ENCODE measurements at regions not wholly inside any gene's neighbourhood (a gene's known extent, or its start where the extent isn't known, plus 50 kb on each side); places are given as distances from the start of the nearest gene placed in this dataset.
A peak's percentile ranks its signal among the peaks of the same experiment; 100 is the strongest.

- 88 to 95% (median 91%) methylated on average over 6 of the region's 6 CpGs for WGBS, 5 donors
- no peak overlapping the region for H3K27ac ChIP-seq
- DNase-seq, result no peak
- no peaks in the 10 kb centered on the region for H3K9me3 ChIP-seq
- H3K4me1 ChIP-seq, result no peaks in the 10 kb centered on the region
- no peaks in the 10 kb centered on the region for H3K36me3 ChIP-seq
- no peaks in the 10 kb centered on the region for H3K27me3 ChIP-seq
- TF ChIP-seq EP300 (IDR thresholded peaks at IDR 0.05) (no peak), CTCF (IDR thresholded peaks at IDR 0.05) (no peak), POLR2AphosphoS5 (IDR thresholded peaks at IDR 0.05) (no peak), POLR2A (IDR thresholded peaks at IDR 0.05) (no peak)
- no peak overlapping the region for H3K4me3 ChIP-seq
- intact Hi-C loops (cut with DNase I; ENCODE audit: low total_unique reads), result no loop called here
Observed at GRCh38 chr14:38710196-38710595, 392.8 kb downstream of the SEC23A start.

- H3K36me3 ChIP-seq, result no peaks in the 10 kb centered on the region
- H3K4me3 ChIP-seq, result no peak overlapping the region
- intact Hi-C loops (cut with DNase I; ENCODE audit: low total_unique reads), result no loop called here
- H3K27me3 ChIP-seq, result no peaks in the 10 kb centered on the region
- 58 to 86% (median 83%) methylated on average over 5 of the region's 5 CpGs for WGBS, 5 donors
- DNase-seq, result peak in 1 of 2 donors; percentile 19
- no peaks in the 10 kb centered on the region for H3K4me1 ChIP-seq
- H3K27ac ChIP-seq, result no peak overlapping the region
- H3K9me3 ChIP-seq, result no peaks in the 10 kb centered on the region
- no peak for TF ChIP-seq POLR2AphosphoS5 (IDR thresholded peaks at IDR 0.05)
- TF ChIP-seq POLR2A (IDR thresholded peaks at IDR 0.05), result no peak
- no peak for TF ChIP-seq CTCF (IDR thresholded peaks at IDR 0.05)
- TF ChIP-seq EP300 (IDR thresholded peaks at IDR 0.05), result no peak
Observed at GRCh38 chr14:38705220-38705619, 397.8 kb downstream of the SEC23A start.

- WGBS, 5 donors, result 65 to 83% (median 79%) methylated on average over 1 of the region's 1 CpG
- H3K4me1 ChIP-seq, result no peaks in the 10 kb centered on the region
Observed at GRCh38 chr14:38704220-38704619, 398.8 kb downstream of the SEC23A start.

GRCh38 chr14:38696925-38697324 is 406.1 kb downstream of the SEC23A start:
- intact Hi-C loops (cut with DNase I; ENCODE audit: low total_unique reads), result no loop called here
- no peak for DNase-seq

More at GRCh38 chr14:38704220-38704619, 398.8 kb downstream of the SEC23A start:
- H3K9me3 ChIP-seq, result no peaks in the 10 kb centered on the region
- H3K4me3 ChIP-seq, result no peak overlapping the region
- no peak for TF ChIP-seq POLR2AphosphoS5 (IDR thresholded peaks at IDR 0.05)
- no peak for TF ChIP-seq POLR2A (IDR thresholded peaks at IDR 0.05)
- TF ChIP-seq CTCF (IDR thresholded peaks at IDR 0.05), result no peak
- no peak for TF ChIP-seq EP300 (IDR thresholded peaks at IDR 0.05)
- DNase-seq, result peak in 1 of 2 donors; percentile 28
- H3K27ac ChIP-seq, result no peak overlapping the region
- H3K27me3 ChIP-seq, result no peaks in the 10 kb centered on the region
- intact Hi-C loops (cut with DNase I; ENCODE audit: low total_unique reads), result no loop called here
- no peaks in the 10 kb centered on the region for H3K36me3 ChIP-seq

More at GRCh38 chr14:38696925-38697324, 406.1 kb downstream of the SEC23A start:
- peaks cover 0 to 14% (median 2%) of the 10 kb centered on the region in 4 donors for H3K9me3 ChIP-seq
- no peak overlapping the region for H3K27ac ChIP-seq
- H3K4me1 ChIP-seq, result no peaks in the 10 kb centered on the region
- H3K4me3 ChIP-seq, result no peak overlapping the region
- TF ChIP-seq POLR2A (IDR thresholded peaks at IDR 0.05) (no peak), POLR2AphosphoS5 (IDR thresholded peaks at IDR 0.05) (no peak), EP300 (IDR thresholded peaks at IDR 0.05) (no peak), CTCF (IDR thresholded peaks at IDR 0.05) (no peak)
- 53 to 77% (median 73%) methylated on average over 3 of the region's 3 CpGs for WGBS, 5 donors
- H3K27me3 ChIP-seq, result no peaks in the 10 kb centered on the region
- H3K36me3 ChIP-seq, result no peaks in the 10 kb centered on the region

Data from stomach (tissue), 8 donors.